ENCODE measurements at regions not wholly inside any gene's neighbourhood (a gene's known extent, or its start where the extent isn't known, plus 50 kb on each side); places are given as distances from the start of the nearest gene placed in this dataset.

- no peak for TF ChIP-seq CTCF (IDR thresholded peaks at IDR 0.05; ENCODE audit: insufficient read depth, low read length, poor library complexity, severe bottlenecking)
Measured at GRCh38 chr12:20011200-20011599, 357.1 kb upstream of the PDE3A start.

GRCh38 chr12:20017802-20018201 is 350.5 kb upstream of the PDE3A start:
- no peaks in the 10 kb centered on the region for H3K27me3 ChIP-seq (ENCODE audit: control insufficient read depth, insufficient read depth, low read length)
- H3K4me3 ChIP-seq (ENCODE audit: low read depth, low read length), result no peak overlapping the region
- H3K36me3 ChIP-seq (ENCODE audit: control insufficient read depth, insufficient read depth, low read length), result no peaks in the 10 kb centered on the region
- no peak for DNase-seq (ENCODE audit: low read depth)
- TF ChIP-seq CTCF (IDR thresholded peaks at IDR 0.05; ENCODE audit: insufficient read depth, low read length, poor library complexity, severe bottlenecking), result no peak

More at GRCh38 chr12:20011200-20011599, 357.1 kb upstream of the PDE3A start:
- H3K36me3 ChIP-seq (ENCODE audit: control insufficient read depth, insufficient read depth, low read length), result no peaks in the 10 kb centered on the region
- DNase-seq (ENCODE audit: low read depth), result no peak
- H3K4me3 ChIP-seq (ENCODE audit: low read depth, low read length), result no peak overlapping the region
- no peaks in the 10 kb centered on the region for H3K27me3 ChIP-seq (ENCODE audit: control insufficient read depth, insufficient read depth, low read length)

GRCh38 chr12:20018406-20018805 is 349.9 kb upstream of the PDE3A start:
- no peak for TF ChIP-seq CTCF (IDR thresholded peaks at IDR 0.05; ENCODE audit: insufficient read depth, low read length, poor library complexity, severe bottlenecking)
- Histone ChIP-seq H3K36me3 (ENCODE audit: control insufficient read depth, insufficient read depth, low read length) (no peaks in the 10 kb centered on the region), H3K4me3 (ENCODE audit: low read depth, low read length) (no peak overlapping the region), H3K27me3 (ENCODE audit: control insufficient read depth, insufficient read depth, low read length) (no peaks in the 10 kb centered on the region)
- no peak for DNase-seq (ENCODE audit: low read depth)

- Histone ChIP-seq H3K27me3 (ENCODE audit: control insufficient read depth, insufficient read depth, low read length) (no peaks in the 10 kb centered on the region), H3K4me3 (ENCODE audit: low read depth, low read length) (no peak overlapping the region), H3K36me3 (ENCODE audit: control insufficient read depth, insufficient read depth, low read length) (no peaks in the 10 kb centered on the region)
- TF ChIP-seq CTCF (IDR thresholded peaks at IDR 0.05; ENCODE audit: insufficient read depth, low read length, poor library complexity, severe bottlenecking), result no peak
- DNase-seq (ENCODE audit: low read depth), result no peak
Measured at GRCh38 chr12:20024194-20024593, 344.1 kb upstream of the PDE3A start.

DNA sequence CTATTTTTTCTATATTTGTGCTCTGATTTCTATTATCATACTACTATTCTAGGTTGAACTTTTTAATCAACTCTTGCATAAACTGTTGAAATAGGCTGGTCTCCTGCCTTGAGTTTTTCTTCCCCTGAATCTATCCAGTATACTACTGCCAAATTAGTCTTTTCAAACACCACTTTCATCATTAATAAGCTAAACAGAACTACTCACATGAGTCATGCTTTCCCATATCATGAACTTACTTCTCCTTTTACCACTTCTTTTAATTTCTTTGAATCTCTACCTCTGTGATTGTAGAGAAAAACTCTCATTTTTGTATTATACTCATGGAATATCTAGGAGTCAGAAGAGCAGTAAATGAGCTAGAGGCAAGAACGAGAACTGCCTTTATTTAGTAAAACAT is 340.3 kb upstream of the PDE3A start:
- TF ChIP-seq CTCF (IDR thresholded peaks at IDR 0.05; ENCODE audit: insufficient read depth, low read length, poor library complexity, severe bottlenecking), result no peak
- H3K4me3 ChIP-seq (ENCODE audit: low read depth, low read length), result no peak overlapping the region
- H3K27me3 ChIP-seq (ENCODE audit: control insufficient read depth, insufficient read depth, low read length), result no peaks in the 10 kb centered on the region
- no peak for DNase-seq (ENCODE audit: low read depth)
- H3K36me3 ChIP-seq (ENCODE audit: control insufficient read depth, insufficient read depth, low read length), result no peaks in the 10 kb centered on the region

GRCh38 chr12:20030826-20031225 is 337.5 kb upstream of the PDE3A start:
- no peak for DNase-seq (ENCODE audit: low read depth)
- Histone ChIP-seq H3K4me3 (ENCODE audit: low read depth, low read length) (no peak overlapping the region), H3K27me3 (ENCODE audit: control insufficient read depth, insufficient read depth, low read length) (no peaks in the 10 kb centered on the region), H3K36me3 (ENCODE audit: control insufficient read depth, insufficient read depth, low read length) (no peaks in the 10 kb centered on the region)
- no peak for TF ChIP-seq CTCF (IDR thresholded peaks at IDR 0.05; ENCODE audit: insufficient read depth, low read length, poor library complexity, severe bottlenecking)

Measured in kidney epithelial cell (primary cell).